HUES48 (cell line): ENCODE measurements at regions not wholly inside any gene's neighbourhood (a gene's known extent, or its start where the extent isn't known, plus 50 kb on each side); places are given as distances from the start of the nearest gene placed in this dataset.

Experiments used
- H3K27ac ChIP-seq: one replicate; pipeline ENCODE4 v1.7.0; 2013; ENCODE audit warnings: low read depth, low read length, inconsistent platforms
- H3K27me3 ChIP-seq: 2 replicates; pipeline ENCODE4 v1.6.1; 2013; ENCODE audit warnings: mild to moderate bottlenecking, low read length; ENCODE audit not compliant: control insufficient read depth, insufficient read depth
- H3K36me3 ChIP-seq: 2 replicates; pipeline ENCODE4 v1.6.1; 2013; ENCODE audit warnings: low read length; ENCODE audit not compliant: control insufficient read depth, insufficient read depth
- H3K4me1 ChIP-seq: 2 replicates; pipeline ENCODE4 v1.6.1; 2013; ENCODE audit warnings: mild to moderate bottlenecking, low read length; ENCODE audit not compliant: control insufficient read depth, insufficient read depth
- H3K4me3 ChIP-seq: 2 replicates; pipeline ENCODE4 v1.5.1; 2013; ENCODE audit warnings: mild to moderate bottlenecking, low read depth, low read length
- H3K9ac ChIP-seq: 2 replicates; pipeline ENCODE4 v1.6.1; 2013; ENCODE audit warnings: mild to moderate bottlenecking, low read depth, low read length, moderate library complexity
- H3K9me3 ChIP-seq: 2 replicates; pipeline ENCODE4 v1.6.1; 2013; ENCODE audit warnings: low read length; ENCODE audit not compliant: control insufficient read depth, insufficient read depth

DNA sequence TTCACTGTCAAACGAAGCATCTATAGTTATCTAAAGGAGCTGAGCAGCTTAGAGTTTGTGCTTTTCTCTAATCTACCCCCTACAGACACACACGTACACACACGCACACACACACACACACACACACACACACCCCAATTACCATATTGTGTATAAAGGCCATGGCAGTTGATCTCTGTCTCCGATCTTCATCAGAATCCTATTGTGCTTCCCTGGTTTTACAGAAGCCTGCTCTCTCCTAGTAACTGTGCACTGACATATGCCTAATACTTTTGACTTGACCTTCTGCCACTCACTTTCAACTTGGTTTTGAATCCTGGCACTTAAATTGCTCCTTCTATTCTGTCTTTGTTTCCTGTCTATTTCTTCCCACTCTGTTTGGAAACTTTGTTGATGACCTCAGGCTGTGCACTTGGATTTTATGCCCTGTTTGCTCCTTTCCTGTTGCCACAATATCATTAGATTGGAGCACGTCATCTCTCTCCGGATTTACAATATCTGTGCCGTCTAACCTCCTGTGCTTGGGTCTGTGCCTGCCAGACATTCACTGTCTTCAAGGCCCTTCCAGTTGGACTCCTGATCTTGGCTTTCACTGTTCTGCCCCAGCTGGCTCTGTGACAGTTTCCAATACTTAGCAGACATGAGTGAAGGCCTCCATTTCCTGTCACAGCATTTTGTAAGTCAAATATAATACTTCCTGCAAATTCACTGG, 928.1 kb downstream of the FAT4 start:
- no peaks in the 10 kb centered on the region for H3K36me3 ChIP-seq
- H3K4me3 ChIP-seq, result no peak overlapping the region
- H3K27me3 ChIP-seq, result no peaks in the 10 kb centered on the region
- H3K9ac ChIP-seq, result no peak overlapping the region
- no peaks in the 10 kb centered on the region for H3K9me3 ChIP-seq
- peaks cover 4% of the 10 kb centered on the region; the same call in 1 of the 2 replicates for H3K4me1 ChIP-seq
- no peak overlapping the region for H3K27ac ChIP-seq

DNA sequence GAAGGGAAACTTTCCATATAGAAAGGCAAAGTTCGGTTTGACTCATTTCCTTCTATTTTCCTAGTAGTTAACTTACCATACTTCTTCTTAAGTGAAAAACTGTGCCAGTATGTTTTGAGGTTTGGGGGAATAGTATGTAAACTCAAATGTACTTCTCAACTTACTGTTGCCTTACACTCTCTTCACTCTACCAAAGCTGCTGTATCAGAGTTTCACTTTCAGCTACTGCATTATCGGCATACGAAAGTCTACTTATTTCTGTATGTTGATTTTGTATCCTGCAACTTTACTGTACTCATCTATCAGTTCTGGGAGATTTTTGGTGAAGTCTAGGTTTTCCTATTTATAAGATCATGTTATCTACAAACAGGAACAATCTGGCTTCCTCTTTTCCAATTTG, 932.7 kb downstream of the FAT4 start:
- no peaks in the 10 kb centered on the region for H3K27me3 ChIP-seq
- no peaks in the 10 kb centered on the region for H3K36me3 ChIP-seq
- no peaks in the 10 kb centered on the region for H3K4me1 ChIP-seq
- H3K4me3 ChIP-seq, result no peak overlapping the region
- no peak overlapping the region for H3K27ac ChIP-seq
- H3K9ac ChIP-seq, result no peak overlapping the region
- no peaks in the 10 kb centered on the region for H3K9me3 ChIP-seq

DNA sequence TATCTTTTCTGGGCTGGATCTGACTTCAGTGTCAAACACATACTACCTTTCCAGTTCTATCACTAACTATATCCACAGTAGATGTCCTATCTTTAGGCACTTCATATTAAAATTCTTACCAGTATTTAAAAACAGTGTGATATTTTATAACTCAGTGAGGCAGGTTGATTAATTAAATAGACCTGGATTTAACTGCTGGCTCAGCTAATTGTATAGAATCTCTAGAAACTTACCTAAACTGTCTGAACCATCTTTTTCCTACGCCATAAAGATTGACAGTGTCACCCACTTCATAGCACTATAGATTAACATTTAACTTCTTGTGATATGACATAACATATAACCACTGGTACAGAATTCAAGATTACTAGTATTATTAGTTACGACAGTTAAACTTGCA, 935.3 kb downstream of the FAT4 start:
- no peaks in the 10 kb centered on the region for H3K4me1 ChIP-seq
- H3K9ac ChIP-seq, result no peak overlapping the region

DNA sequence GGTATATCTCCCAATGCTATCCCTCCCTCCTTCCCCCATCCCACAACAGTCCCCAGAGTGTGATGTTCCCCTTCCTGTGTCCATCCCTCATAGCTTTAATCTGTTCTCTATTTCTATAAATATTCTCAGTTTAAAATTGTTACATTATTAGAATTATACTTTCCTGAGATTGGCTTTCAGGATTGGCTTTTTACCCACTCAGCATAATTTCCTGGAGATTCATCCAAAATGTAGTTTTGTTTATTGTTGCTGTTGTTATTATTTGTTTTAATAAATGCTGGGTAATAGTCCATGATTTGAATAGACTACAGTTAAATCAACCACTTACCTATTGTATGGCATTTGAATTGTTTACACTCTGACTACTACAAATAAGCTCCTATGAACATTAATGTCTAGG, 936.4 kb downstream of the FAT4 start:
- Histone ChIP-seq H3K4me1 (no peaks in the 10 kb centered on the region), H3K9ac (no peak overlapping the region), H3K9me3 (no peaks in the 10 kb centered on the region), H3K36me3 (no peaks in the 10 kb centered on the region), H3K27me3 (no peaks in the 10 kb centered on the region), H3K27ac (no peak overlapping the region), H3K4me3 (no peak overlapping the region)

More for the DNA sequence above, 935.3 kb downstream of the FAT4 start:
- Histone ChIP-seq H3K27me3 (no peaks in the 10 kb centered on the region), H3K27ac (no peak overlapping the region), H3K9me3 (no peaks in the 10 kb centered on the region), H3K36me3 (no peaks in the 10 kb centered on the region), H3K4me3 (no peak overlapping the region)

DNA sequence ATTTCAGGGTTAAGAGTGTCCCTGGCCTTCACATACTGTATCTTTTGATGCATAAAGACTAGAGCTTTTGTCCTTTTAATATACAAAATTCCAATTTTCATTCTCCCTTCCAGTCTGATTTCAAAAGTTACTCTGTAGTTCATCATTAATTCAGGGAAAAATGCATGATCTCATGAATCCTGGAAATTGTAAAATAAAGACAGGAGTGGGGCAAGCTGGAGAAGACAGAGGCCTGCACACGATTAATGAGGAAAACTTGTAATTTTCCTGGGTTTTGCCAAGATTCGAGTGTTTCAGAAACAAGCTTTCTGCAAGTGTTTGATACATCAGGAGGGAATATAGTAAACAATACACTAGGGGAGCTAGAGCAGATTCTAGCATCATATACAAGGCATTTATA, 947.9 kb downstream of the FAT4 start:
- no peaks in the 10 kb centered on the region for H3K9me3 ChIP-seq
- H3K4me1 ChIP-seq, result no peaks in the 10 kb centered on the region; the same call in 1 of the 2 replicates
- H3K9ac ChIP-seq, result no peak overlapping the region
- no peaks in the 10 kb centered on the region for H3K27me3 ChIP-seq
- H3K36me3 ChIP-seq, result no peaks in the 10 kb centered on the region
- no peak overlapping the region for H3K4me3 ChIP-seq
- H3K27ac ChIP-seq, result no peak overlapping the region

DNA sequence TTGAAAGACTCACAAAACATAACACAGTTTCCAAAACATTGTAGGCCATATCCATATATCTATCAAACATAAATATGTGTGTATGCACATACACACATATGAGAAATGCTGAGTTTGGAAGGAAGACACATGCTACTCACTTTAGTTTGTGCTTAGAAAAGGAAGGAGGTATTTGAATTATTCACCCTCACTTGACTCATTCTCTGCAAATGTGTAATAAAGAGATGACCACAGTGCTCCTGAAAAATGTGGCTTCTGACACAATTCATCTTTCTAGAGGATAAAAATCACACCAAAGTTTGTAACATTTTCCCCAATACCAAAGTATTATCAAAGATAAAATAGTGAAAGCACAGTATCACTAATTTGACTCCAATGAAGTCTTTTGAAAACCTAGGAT, 950.1 kb downstream of the FAT4 start:
- Histone ChIP-seq H3K9me3 (no peaks in the 10 kb centered on the region), H3K27ac (no peak overlapping the region), H3K4me3 (no peak overlapping the region), H3K9ac (no peak overlapping the region), H3K27me3 (no peaks in the 10 kb centered on the region), H3K4me1 (no peaks in the 10 kb centered on the region; the same call in 1 of the 2 replicates), H3K36me3 (no peaks in the 10 kb centered on the region)

DNA sequence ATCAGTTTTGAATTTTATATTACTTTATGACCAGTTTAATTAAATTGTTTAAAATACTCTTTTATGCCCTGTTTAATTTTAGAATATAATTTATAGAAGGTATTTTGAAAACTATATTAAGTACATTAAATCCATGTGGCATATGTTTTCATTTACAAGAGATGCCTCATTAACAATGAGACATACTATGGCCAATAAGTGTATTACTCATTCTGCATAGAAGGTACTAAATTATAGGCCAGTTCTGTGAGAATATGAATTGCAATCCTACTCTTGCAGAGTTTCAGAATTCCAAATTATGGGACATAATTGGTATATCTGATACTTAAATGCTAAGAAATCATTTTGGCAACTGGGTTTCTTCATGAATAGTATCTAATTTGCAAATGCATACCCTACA, 951.1 kb downstream of the FAT4 start:
- Histone ChIP-seq H3K9me3 (no peaks in the 10 kb centered on the region), H3K4me3 (no peak overlapping the region), H3K27me3 (no peaks in the 10 kb centered on the region), H3K4me1 (no peaks in the 10 kb centered on the region; the same call in 1 of the 2 replicates), H3K36me3 (no peaks in the 10 kb centered on the region), H3K9ac (no peak overlapping the region), H3K27ac (no peak overlapping the region)

DNA sequence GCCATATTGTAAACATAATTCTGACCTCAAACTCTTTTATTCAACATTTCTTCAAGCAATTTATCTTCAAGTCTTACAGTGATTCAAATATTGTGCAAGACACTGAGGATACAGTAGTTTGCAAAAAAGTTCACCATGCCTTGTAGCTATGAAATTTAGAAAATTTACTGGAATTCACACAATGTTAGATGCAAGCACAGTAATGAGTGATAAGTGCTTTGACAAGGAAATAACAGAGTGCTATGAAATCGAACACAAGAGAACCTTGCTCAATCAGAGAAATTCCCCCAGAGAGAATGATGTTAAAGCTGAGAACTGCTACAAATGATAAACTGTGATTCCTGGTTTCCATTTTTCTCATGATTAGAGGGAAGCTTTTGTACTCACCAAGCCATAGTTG, 952.9 kb downstream of the FAT4 start:
- Histone ChIP-seq H3K36me3 (no peaks in the 10 kb centered on the region), H3K27me3 (no peaks in the 10 kb centered on the region), H3K9ac (no peak overlapping the region), H3K4me1 (no peaks in the 10 kb centered on the region; the same call in 1 of the 2 replicates), H3K9me3 (no peaks in the 10 kb centered on the region), H3K27ac (no peak overlapping the region), H3K4me3 (no peak overlapping the region)

DNA sequence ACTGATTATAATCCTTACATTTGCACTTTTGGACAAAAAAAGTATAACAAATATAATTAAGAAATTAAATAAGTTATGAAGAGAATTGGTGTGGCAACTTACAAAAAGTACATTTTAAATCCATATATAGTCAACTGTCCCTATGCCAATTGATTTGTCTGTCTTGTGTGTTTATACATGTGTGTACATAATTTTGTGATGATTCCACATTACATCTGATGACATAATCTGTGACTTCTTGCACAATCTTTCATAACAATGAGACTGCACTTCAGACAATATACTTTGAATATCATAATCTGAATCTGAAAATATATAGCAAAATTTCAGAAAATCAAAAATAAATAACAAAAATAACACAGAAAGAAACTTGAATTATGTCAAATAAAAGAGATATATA, 953.4 kb downstream of the FAT4 start:
- Histone ChIP-seq H3K9ac (no peak overlapping the region), H3K36me3 (no peaks in the 10 kb centered on the region), H3K27me3 (no peaks in the 10 kb centered on the region), H3K27ac (no peak overlapping the region), H3K9me3 (no peaks in the 10 kb centered on the region), H3K4me3 (no peak overlapping the region), H3K4me1 (no peaks in the 10 kb centered on the region; the same call in 1 of the 2 replicates)

DNA sequence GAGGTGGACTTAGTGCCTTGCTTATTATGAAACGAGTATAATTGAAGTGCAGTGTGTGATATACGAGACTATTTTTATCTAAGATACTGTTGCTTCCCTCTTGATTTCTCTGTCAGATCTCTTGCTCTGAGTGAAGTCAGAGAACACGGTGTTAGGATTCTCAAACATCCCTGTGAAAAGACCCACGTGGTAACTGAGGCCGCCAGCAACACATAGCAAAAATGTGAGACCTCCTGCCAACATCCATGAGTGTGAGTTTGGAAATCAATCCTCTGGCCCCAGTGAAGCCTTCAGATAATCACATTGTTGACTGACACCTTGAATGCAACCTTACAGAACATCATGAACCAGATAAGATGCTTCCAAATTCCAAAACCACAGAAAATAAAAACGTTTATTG, 954.4 kb downstream of the FAT4 start:
- Histone ChIP-seq H3K9ac (no peak overlapping the region), H3K4me1 (no peaks in the 10 kb centered on the region; the same call in 1 of the 2 replicates), H3K36me3 (no peaks in the 10 kb centered on the region), H3K4me3 (no peak overlapping the region), H3K27ac (no peak overlapping the region), H3K9me3 (no peaks in the 10 kb centered on the region), H3K27me3 (no peaks in the 10 kb centered on the region)

DNA sequence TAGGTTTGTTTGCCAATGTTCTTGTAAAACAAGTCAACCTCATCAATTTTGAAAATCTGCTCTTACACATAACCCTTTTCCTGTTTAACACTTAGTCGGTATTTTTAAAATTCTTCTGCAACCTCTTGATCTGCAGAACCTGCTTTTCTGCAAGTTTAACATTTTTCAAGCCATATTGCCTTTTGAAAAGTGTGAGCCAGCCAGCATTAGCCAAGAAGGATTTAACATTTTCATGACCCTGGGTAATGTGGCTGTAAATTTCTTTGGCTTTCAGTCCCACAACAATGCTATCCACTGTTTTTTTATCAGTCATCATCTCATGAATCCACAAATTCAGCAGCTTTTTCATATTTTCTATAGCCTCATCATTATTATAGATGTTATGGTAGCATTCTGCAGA, 956.5 kb downstream of the FAT4 start:
- no peaks in the 10 kb centered on the region for H3K4me1 ChIP-seq
- no peak overlapping the region for H3K27ac ChIP-seq
- no peak overlapping the region for H3K9ac ChIP-seq
- H3K9me3 ChIP-seq, result no peaks in the 10 kb centered on the region
- H3K27me3 ChIP-seq, result no peaks in the 10 kb centered on the region
- no peak overlapping the region for H3K4me3 ChIP-seq
- H3K36me3 ChIP-seq, result no peaks in the 10 kb centered on the region
